ENCODE measurements at regions not wholly inside any gene's neighbourhood (a gene's known extent, or its start where the extent isn't known, plus 50 kb on each side); places are given as distances from the start of the nearest gene placed in this dataset.

GRCh38 chr11:71356280-71356876, 91.8 kb downstream of the DHCR7 start:
- no peak for DNase-seq
- Histone ChIP-seq H3K4me1 (ENCODE audit: control insufficient read depth, insufficient read depth, low read length) (no peaks in the 10 kb centered on the region), H3K9me3 (ENCODE audit: control insufficient read depth, insufficient read depth, low read length) (no peaks in the 10 kb centered on the region), H3K4me3 (ENCODE audit: low read length) (no peak overlapping the region), H3K27me3 (ENCODE audit: control insufficient read depth, insufficient read depth, low read length) (no peaks in the 10 kb centered on the region), H3K36me3 (ENCODE audit: control insufficient read depth, insufficient read depth, low read length) (no peaks in the 10 kb centered on the region), H3K27ac (ENCODE audit: low read length) (no peak overlapping the region)
- no peak overlapping the region for H3K4me3 Mint-ChIP-seq
- H3K27me3 Mint-ChIP-seq (ENCODE audit: low read depth in 2 of 2), result peaks cover 8 to 14% of the 10 kb centered on the region in 2 donors
- H3K9me3 Mint-ChIP-seq, result peaks cover 0 to 7% of the 10 kb centered on the region in 2 donors
- intact Hi-C loops (cut with micrococcal nuclease), result no loop called here
- WGBS (ENCODE audit: insufficient coverage), result 87% methylated on average over 5 of the region's 6 CpGs
- no peak for TF ChIP-seq CTCF (IDR thresholded peaks at IDR 0.05)
- no peak overlapping the region for H3K27ac Mint-ChIP-seq
- ATAC-seq, result no peak
- H3K4me1 Mint-ChIP-seq, result no peaks in the 10 kb centered on the region
- no peaks in the 10 kb centered on the region for H3K36me3 Mint-ChIP-seq

DNA sequence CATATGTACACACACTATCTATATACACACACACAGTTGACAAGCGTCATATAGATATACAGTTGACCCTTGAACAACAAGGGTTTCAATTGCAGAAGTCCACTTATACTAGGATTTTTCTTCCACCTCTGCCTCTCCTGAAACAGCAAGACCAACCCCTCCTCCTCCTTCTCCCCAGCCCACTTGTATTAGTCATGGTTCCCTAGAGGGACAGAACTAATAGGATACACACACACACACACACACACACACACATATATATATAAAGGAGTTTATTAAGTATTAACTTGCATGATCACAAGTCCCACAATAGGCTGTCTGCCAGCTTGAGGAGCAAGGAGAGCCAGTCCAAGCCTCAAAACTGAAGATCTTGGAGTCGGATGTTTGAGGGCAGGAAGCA, 92.9 kb downstream of the DHCR7 start:
- H3K27me3 ChIP-seq (ENCODE audit: control insufficient read depth, insufficient read depth, low read length), result no peaks in the 10 kb centered on the region
- TF ChIP-seq CTCF (IDR thresholded peaks at IDR 0.05), result no peak
- no peaks in the 10 kb centered on the region for H3K36me3 ChIP-seq (ENCODE audit: control insufficient read depth, insufficient read depth, low read length)
- intact Hi-C loops (cut with micrococcal nuclease), result no loop called here
- no peak overlapping the region for H3K4me3 Mint-ChIP-seq
- no peak overlapping the region for H3K4me3 ChIP-seq (ENCODE audit: low read length)
- no peaks in the 10 kb centered on the region for H3K36me3 Mint-ChIP-seq
- no peaks in the 10 kb centered on the region for H3K4me1 ChIP-seq (ENCODE audit: control insufficient read depth, insufficient read depth, low read length)
- no peaks in the 10 kb centered on the region for H3K4me1 Mint-ChIP-seq
- H3K9me3 ChIP-seq (ENCODE audit: control insufficient read depth, insufficient read depth, low read length), result no peaks in the 10 kb centered on the region
- DNase-seq (no peak), ATAC-seq (no peak)
- H3K27ac Mint-ChIP-seq, result no peak overlapping the region
- H3K9me3 Mint-ChIP-seq, result peaks cover 0 to 7% of the 10 kb centered on the region in 2 donors
- peaks cover 8 to 14% of the 10 kb centered on the region in 2 donors for H3K27me3 Mint-ChIP-seq (ENCODE audit: low read depth in 2 of 2)
- 90% methylated on average over 2 of the region's 2 CpGs for WGBS (ENCODE audit: insufficient coverage)
- no peak overlapping the region for H3K27ac ChIP-seq (ENCODE audit: low read length)

- peaks cover 0 to 7% of the 10 kb centered on the region in 2 donors for H3K9me3 Mint-ChIP-seq
- no peaks in the 10 kb centered on the region for H3K36me3 Mint-ChIP-seq
- Histone ChIP-seq H3K4me1 (ENCODE audit: control insufficient read depth, insufficient read depth, low read length) (no peaks in the 10 kb centered on the region), H3K9me3 (ENCODE audit: control insufficient read depth, insufficient read depth, low read length) (no peaks in the 10 kb centered on the region), H3K27ac (ENCODE audit: low read length) (no peak overlapping the region), H3K36me3 (ENCODE audit: control insufficient read depth, insufficient read depth, low read length) (no peaks in the 10 kb centered on the region), H3K27me3 (ENCODE audit: control insufficient read depth, insufficient read depth, low read length) (no peaks in the 10 kb centered on the region), H3K4me3 (ENCODE audit: low read length) (no peak overlapping the region)
- 89% methylated on average over 4 of the region's 4 CpGs for WGBS (ENCODE audit: insufficient coverage)
- no peaks in the 10 kb centered on the region for H3K4me1 Mint-ChIP-seq
- no peak overlapping the region for H3K4me3 Mint-ChIP-seq
- peaks cover 8 to 14% of the 10 kb centered on the region in 2 donors for H3K27me3 Mint-ChIP-seq (ENCODE audit: low read depth in 2 of 2)
- no peak for TF ChIP-seq CTCF (IDR thresholded peaks at IDR 0.05)
- H3K27ac Mint-ChIP-seq, result no peak overlapping the region
- intact Hi-C loops (cut with micrococcal nuclease), result no loop called here
- no peak for ATAC-seq
- no peak for DNase-seq
These were observed 93.6 kb downstream of the DHCR7 start for GRCh38 chr11:71354394-71355105.

Measured in natural killer cell (primary cell).